PC-9 (cell line): ENCODE measurements at regions not wholly inside any gene's neighbourhood (a gene's known extent, or its start where the extent isn't known, plus 50 kb on each side); places are given as distances from the start of the nearest gene placed in this dataset.

Experiments
- EZH2 ChIP-seq: fragments of 200-600 bp; sonication (generic); IDR thresholded peaks from 2 replicates; pipeline ENCODE4 v1.8.0; 2017; ENCODE audit warnings: antibody characterized with exemption, low read depth
- TF ChIP-seq, protein P1 (sequence below): fragments of 200-600 bp; sonication (generic); conservative IDR thresholded peaks from 2 replicates; pipeline ENCODE4 v1.6.1; 2017; ENCODE audit warnings: mixed run types, antibody characterized with exemption, mild to moderate bottlenecking, moderate library complexity

DNA sequence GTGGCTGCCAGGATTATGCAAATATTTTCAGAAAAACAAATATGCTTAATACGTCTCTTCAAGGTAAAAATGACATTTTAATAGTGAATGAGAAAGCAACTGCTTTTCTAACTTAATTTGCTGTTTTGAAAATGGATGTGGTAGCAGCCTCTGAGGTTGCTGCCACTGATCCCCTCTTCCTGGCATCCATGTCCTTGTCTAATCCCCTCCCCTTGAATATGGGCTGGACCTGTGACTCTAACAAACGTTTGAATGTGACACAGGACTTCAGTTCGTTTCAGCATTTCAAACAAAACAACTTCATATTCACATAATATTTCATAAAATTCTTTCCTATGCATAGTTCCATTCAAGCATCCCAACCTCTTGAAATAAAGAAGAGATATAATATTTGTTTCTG, 64.2 kb upstream of the SLC38A2 start:
- TF ChIP-seq, protein P1, sequence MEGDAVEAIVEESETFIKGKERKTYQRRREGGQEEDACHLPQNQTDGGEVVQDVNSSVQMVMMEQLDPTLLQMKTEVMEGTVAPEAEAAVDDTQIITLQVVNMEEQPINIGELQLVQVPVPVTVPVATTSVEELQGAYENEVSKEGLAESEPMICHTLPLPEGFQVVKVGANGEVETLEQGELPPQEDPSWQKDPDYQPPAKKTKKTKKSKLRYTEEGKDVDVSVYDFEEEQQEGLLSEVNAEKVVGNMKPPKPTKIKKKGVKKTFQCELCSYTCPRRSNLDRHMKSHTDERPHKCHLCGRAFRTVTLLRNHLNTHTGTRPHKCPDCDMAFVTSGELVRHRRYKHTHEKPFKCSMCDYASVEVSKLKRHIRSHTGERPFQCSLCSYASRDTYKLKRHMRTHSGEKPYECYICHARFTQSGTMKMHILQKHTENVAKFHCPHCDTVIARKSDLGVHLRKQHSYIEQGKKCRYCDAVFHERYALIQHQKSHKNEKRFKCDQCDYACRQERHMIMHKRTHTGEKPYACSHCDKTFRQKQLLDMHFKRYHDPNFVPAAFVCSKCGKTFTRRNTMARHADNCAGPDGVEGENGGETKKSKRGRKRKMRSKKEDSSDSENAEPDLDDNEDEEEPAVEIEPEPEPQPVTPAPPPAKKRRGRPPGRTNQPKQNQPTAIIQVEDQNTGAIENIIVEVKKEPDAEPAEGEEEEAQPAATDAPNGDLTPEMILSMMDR: no peak
- TF ChIP-seq EZH2: no peak
